Stimulated activated CD4-positive, alpha-beta T cell treated with anti-CD3 and anti-CD28 coated beads, TNF-alpha, amount 100 ng/mL, for 4 hours (primary cell): ENCODE measurements at regions not wholly inside any gene's neighbourhood (a gene's known extent, or its start where the extent isn't known, plus 50 kb on each side); places are given as distances from the start of the nearest gene placed in this dataset.

Experiments used
- DNase-seq, 3 experiments: peaks; one replicate each; pipeline ENCODE4 v3.0.0-alpha.2; 2020; ENCODE audit warnings: low read depth in 3 of 3

DNA sequence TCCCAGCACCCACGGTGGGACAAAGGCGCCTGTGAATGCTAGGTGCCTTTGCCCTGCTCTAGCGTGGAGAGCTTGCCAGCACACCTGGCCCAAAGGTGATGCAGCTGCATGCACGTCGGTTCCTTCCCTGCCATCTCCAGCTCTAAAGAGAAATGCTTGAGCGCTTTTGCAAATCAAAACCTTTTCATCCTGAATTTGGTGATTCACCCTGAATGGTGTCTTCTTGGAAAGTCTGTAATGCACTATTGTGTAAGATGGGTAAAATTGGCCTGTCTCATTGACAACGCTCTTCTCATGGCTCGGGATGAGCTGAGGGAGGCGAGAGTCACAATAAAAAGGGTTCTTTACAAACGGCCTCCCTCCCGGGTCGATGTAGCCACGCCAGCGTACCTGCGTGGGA lies 103.1 kb upstream of the ID4 start:
- no peak for DNase-seq

DNA sequence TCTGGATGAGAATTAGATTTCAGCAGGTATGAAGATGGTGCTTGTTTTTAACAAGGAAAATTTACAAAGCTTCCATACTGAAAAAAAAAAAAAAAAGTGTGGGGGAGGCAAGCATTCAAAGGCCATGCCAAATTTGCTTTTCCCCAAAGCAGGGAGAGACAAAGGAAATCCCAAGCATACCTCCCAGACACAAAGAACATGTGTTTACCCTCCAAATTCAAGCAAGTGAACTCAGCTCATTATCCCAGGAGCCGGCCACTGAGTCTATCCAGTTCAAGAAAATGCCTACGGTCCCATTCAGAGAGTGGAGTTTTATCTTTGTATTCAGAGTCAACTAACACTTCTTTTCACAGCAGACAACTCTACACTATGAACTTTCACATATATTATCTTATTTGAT lies 102.7 kb upstream of the ID4 start:
- no peak for DNase-seq

DNA sequence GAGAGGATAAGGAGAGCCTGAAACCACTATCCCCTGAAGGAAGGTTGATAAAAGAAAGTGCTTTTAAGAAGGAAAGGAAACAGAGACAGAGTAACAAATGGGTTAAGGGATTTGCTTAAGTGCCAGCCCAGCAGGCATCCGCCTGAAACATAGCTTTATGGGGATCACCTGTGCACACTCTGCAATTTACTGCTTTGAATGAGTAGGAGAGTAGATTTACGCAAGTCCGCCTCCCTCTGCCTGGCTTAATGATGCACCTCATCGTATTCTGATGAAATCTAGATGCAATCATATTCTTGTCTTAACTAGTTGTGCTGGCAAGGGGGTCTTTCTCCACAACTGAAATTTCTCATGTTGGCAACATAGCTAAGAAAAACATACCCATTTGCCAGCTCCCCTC lies 101.1 kb upstream of the ID4 start:
- DNase-seq = no peak

DNA sequence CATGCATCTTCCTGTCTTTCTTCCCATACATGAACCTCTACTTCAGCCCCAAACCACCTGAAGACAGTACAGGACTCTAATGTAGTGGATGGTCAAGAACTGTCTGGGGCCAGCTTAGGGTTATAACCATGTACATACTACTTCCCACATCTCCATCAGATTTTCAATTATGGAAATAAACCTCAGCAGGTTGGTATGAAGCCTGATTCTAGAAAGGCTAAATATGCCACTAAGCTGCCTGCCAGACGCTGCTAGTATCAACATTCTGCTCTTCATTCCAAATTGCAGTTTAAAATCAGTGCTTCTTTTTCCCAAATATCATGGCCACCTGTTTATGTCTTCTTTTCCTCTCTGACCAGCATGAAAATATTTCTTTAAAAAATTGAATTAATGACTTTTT lies 99.2 kb upstream of the ID4 start:
- DNase-seq = no peak

GRCh38 chr6:19749722-19750121 lies 87.4 kb upstream of the ID4 start:
- no peak for DNase-seq

DNA sequence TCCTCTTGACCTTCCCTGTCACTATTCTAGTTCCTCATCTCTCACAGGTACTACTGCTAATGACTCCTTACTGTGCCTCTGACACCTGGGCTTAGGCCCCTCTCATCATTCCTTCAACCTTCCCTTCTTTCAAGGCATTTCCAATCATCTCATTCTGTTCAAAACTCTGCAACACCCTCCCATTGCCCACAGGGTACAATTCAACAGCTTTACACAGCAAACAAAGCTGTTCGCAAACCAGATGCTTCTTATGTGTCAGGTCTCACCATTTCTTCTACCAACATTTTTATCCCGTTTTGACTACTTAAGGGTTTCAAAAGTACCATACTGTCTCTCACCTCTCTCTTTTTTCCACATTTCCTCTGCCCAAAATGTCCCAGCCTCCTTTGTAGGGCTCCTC lies 84.4 kb upstream of the ID4 start:
- no peak for DNase-seq

GRCh38 chr6:19753826-19754225 lies 83.3 kb upstream of the ID4 start:
- no peak for DNase-seq

- DNase-seq = no peak
These were observed 82.5 kb upstream of the ID4 start for GRCh38 chr6:19754686-19755085.

- no peak for DNase-seq
These were observed 82.0 kb upstream of the ID4 start for GRCh38 chr6:19755181-19755580.

DNA sequence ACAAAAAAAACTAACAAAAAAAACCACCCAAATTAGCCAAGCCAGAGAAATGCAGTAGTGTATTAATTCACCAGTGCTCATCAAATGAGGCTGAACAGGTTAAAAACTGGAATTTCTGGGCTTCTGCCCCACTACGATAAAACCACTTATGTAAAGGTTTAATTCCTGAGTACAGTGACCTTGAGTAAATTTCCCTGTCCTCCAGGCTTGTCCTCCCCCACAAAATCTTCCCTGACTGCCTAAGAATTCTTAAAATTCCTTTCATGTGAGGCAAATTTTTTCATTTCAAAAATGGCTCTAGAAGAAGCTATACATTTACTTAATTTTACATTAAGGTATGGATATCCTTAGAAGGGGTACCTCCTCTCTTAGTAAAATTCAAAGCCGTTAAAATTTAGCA lies 80.1 kb upstream of the ID4 start:
- DNase-seq = no peak

- no peak for DNase-seq
These were observed 77.9 kb upstream of the ID4 start for GRCh38 chr6:19759117-19759880.

DNA sequence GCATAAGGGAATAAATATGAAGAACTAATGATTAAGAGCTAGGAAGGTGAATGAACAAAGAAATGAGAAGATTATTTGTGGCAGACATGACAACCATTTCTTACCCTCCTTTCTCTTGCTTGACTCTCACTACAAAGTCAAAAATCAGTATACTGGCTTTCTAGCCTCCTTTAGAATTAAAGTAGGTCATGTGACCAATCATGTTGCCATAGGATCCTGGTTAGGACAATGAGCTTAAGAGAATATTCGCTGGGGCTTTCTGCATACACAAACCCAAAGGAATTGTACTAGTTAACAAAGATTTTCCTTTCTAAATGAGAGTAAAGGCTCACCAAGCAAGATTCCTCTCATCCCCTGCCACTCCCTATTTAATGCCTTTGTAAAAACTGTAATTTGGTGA lies 76.0 kb upstream of the ID4 start:
- DNase-seq = no peak

GRCh38 chr6:19771753-19772336 lies 65.3 kb upstream of the ID4 start:
- no peak for DNase-seq

- DNase-seq = no peak
These were observed 64.3 kb upstream of the ID4 start for GRCh38 chr6:19772891-19773290.

DNA sequence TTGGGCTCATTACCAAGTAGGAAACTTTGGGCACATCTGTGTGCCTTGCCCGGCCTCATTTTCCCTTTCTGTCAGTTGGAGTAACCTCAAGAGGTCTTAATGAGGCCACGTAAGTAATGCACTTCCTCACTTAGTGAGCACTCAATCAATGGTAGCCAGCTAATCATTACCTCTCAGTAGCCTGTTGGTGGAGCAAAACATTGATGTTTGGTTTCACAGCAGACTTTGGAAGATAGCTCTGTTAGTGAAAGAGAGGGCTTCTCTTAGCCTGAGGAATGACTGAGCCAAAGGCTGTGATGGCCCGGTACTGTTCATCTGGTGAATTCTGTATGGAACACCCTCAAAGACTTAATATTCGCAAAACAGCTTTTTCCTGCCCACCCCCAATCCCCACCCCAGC lies 55.9 kb upstream of the ID4 start:
- no peak for DNase-seq

DNA sequence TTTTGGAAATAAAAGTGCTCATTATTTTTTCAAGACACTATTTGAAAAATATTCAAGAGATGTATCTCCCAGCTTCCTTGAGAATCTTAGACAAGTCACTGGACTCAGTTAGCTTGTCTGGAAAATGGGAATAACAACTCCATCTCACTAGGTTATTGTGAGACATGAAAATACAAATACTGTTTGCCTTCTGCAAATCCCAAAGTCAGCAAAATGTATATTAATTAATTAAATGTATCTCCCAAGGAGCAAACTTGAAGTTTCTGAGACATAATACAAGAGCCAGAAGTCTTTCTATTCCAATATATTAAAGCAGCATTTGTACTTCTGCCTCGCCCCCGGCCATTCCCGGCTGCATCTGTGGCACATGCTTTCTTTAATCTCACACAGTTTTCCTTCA lies 54.6 kb upstream of the ID4 start:
- DNase-seq = no peak
